BJ (cell line): ENCODE measurements at regions not wholly inside any gene's neighbourhood (a gene's known extent, or its start where the extent isn't known, plus 50 kb on each side); places are given as distances from the start of the nearest gene placed in this dataset.

Source experiments
- CTCF ChIA-PET: fragments of 350-600 bp; formaldehyde crosslinking; extraction: SDS; loops from one replicate; lab custom pipeline; 2021; ENCODE audit warnings: antibody characterized with exemption, inconsistent platforms; lab: Yijun Ruan, JAX
- POLR2A ChIA-PET: fragments of 300-600 bp; sonication (Branson Sonifier 250); formaldehyde crosslinking; extraction: SDS; loops from one replicate; lab custom pipeline; 2021; ENCODE audit warnings: antibody characterized with exemption; lab: Charles Lee
- DNase-seq: peaks from one replicate; pipeline ENCODE4 v3.0.0-alpha.2; 2011; ENCODE audit warnings: low read depth
- H3K27me3 ChIP-seq: 2 replicates; pipeline ENCODE4 v1.6.0; 2011; ENCODE audit warnings: low read length; ENCODE audit not compliant: control insufficient read depth, insufficient read depth
- H3K36me3 ChIP-seq: 2 replicates; pipeline ENCODE4 v1.5.1; 2011; ENCODE audit warnings: low read length; ENCODE audit not compliant: control insufficient read depth, insufficient read depth
- H3K4me3 ChIP-seq: 2 replicates; pipeline ENCODE4 v1.5.1; 2011; ENCODE audit warnings: low read depth, mild to moderate bottlenecking, control low read depth, low read length
- CTCF ChIP-seq: IDR thresholded peaks from 2 replicates; pipeline ENCODE4 v1.5.1; 2011; ENCODE audit warnings: low read depth, mild to moderate bottlenecking, control low read depth, inconsistent platforms, low read length, moderate library complexity; ENCODE audit not compliant: insufficient read depth

- ChIA-PET POLR2A (no interaction called here), CTCF (no interaction called here)
- no peak overlapping the region for H3K4me3 ChIP-seq
- no peaks in the 10 kb centered on the region for H3K36me3 ChIP-seq
- DNase-seq, result no peak
- H3K27me3 ChIP-seq, result no peaks in the 10 kb centered on the region; the same call in 1 of the 2 replicates
- TF ChIP-seq CTCF, result no peak
Measured at GRCh38 chr18:46419391-46420141, 237.5 kb downstream of the LOXHD1 start.

- H3K36me3 ChIP-seq, result no peaks in the 10 kb centered on the region
- ChIA-PET POLR2A (no interaction called here), CTCF (interaction anchor here (0.9 kb wide), 1 partner anchor 8 kb away, joined by 4 read pairs; no protein-coding TSS in a partner anchor)
- DNase-seq, result no peak
- no peak overlapping the region for H3K4me3 ChIP-seq
- no peak for TF ChIP-seq CTCF
- peaks cover 2% of the 10 kb centered on the region for H3K27me3 ChIP-seq
Measured at GRCh38 chr18:46421973-46422551, 235.0 kb downstream of the LOXHD1 start.

GRCh38 chr18:46422552-46423055 lies 234.4 kb downstream of the LOXHD1 start:
- ChIA-PET CTCF (no interaction called here), POLR2A (no interaction called here)
- H3K4me3 ChIP-seq, result no peak overlapping the region
- TF ChIP-seq CTCF, result no peak
- H3K27me3 ChIP-seq, result peaks cover 2% of the 10 kb centered on the region
- DNase-seq, result no peak
- no peaks in the 10 kb centered on the region for H3K36me3 ChIP-seq

- Histone ChIP-seq H3K27me3 (peaks cover 2% of the 10 kb centered on the region), H3K36me3 (no peaks in the 10 kb centered on the region), H3K4me3 (no peak overlapping the region)
- no peak for DNase-seq
- CTCF ChIA-PET, result no interaction called here
- no peak for TF ChIP-seq CTCF
- POLR2A ChIA-PET, result no interaction called here
Measured at GRCh38 chr18:46423226-46423805, 233.7 kb downstream of the LOXHD1 start.

- ChIA-PET CTCF (interaction anchor here (1.2 kb wide), 1 partner anchor 16 kb away, joined by 3 read pairs; no protein-coding TSS in a partner anchor), POLR2A (no interaction called here)
- H3K27me3 ChIP-seq, result peaks cover 2% of the 10 kb centered on the region; the same call in 1 of the 2 replicates
- H3K36me3 ChIP-seq, result no peaks in the 10 kb centered on the region
- H3K4me3 ChIP-seq, result no peak overlapping the region
- DNase-seq, result no peak
- no peak for TF ChIP-seq CTCF
Measured at GRCh38 chr18:46424898-46425297, 232.1 kb downstream of the LOXHD1 start.
